GM21576 (cell line): ENCODE measurements at regions not wholly inside any gene's neighbourhood (a gene's known extent, or its start where the extent isn't known, plus 50 kb on each side); places are given as distances from the start of the nearest gene placed in this dataset.
"Not testable (repeated sequence)": the region's sequence is repeated elsewhere in the genome, so short reads cannot be mapped to it uniquely, and the experiment has no call there.

Experiments
- ATAC-seq: cut with Tn5 transposase; IDR thresholded peaks from one replicate; pipeline ENCODE4 v1.9.1; 2021; ENCODE audit warnings: mild to moderate bottlenecking, moderate library complexity; ENCODE audit not compliant: unreplicated experiment

GRCh38 chr4:78691334-78691754, 84.8 kb upstream of the BMP2K start:
- ATAC-seq: no peak

- peak; percentile 78 for ATAC-seq
Observed at GRCh38 chr4:78691971-78692821, 84.0 kb upstream of the BMP2K start.

GRCh38 chr4:78692822-78693170, 83.4 kb upstream of the BMP2K start:
- ATAC-seq: no peak

GRCh38 chr4:78693777-78694456, 82.2 kb upstream of the BMP2K start:
- ATAC-seq: no peak

- ATAC-seq: no peak
Observed at GRCh38 chr4:78694457-78694787, 81.7 kb upstream of the BMP2K start.

- no peak for ATAC-seq
Observed at GRCh38 chr4:78695910-78696309, 80.2 kb upstream of the BMP2K start.

GRCh38 chr4:78703079-78703478, 73.1 kb upstream of the BMP2K start:
- ATAC-seq: no peak

- no peak for ATAC-seq
Observed at GRCh38 chr4:78704317-78704716, 71.8 kb upstream of the BMP2K start.

GRCh38 chr4:78704981-78705683, 71.0 kb upstream of the BMP2K start:
- ATAC-seq: no peak

- ATAC-seq: no peak
Observed at GRCh38 chr4:78706302-78706701, 69.8 kb upstream of the BMP2K start.

- ATAC-seq: no peak
Observed at GRCh38 chr4:78707268-78707667, 68.9 kb upstream of the BMP2K start.

- ATAC-seq: no peak
Observed at GRCh38 chr4:78707793-78708192, 68.4 kb upstream of the BMP2K start.

GRCh38 chr4:78710536-78710935, 65.6 kb upstream of the BMP2K start:
- ATAC-seq: no peak

GRCh38 chr4:78711676-78712075, 64.5 kb upstream of the BMP2K start:
- ATAC-seq: no peak

- ATAC-seq: not testable (repeated sequence)
Observed at GRCh38 chr4:78714598-78714997, 61.6 kb upstream of the BMP2K start.

- not testable (repeated sequence) for ATAC-seq
Observed at GRCh38 chr4:78715372-78715771, 60.8 kb upstream of the BMP2K start.

GRCh38 chr4:78717712-78718111, 58.4 kb upstream of the BMP2K start:
- not testable (repeated sequence) for ATAC-seq

- ATAC-seq: no peak
Observed at GRCh38 chr4:78720204-78720603, 55.9 kb upstream of the BMP2K start.

GRCh38 chr4:78720994-78721677, 55.0 kb upstream of the BMP2K start:
- peak; percentile 92 for ATAC-seq

- no peak for ATAC-seq
Observed at GRCh38 chr4:78721747-78722146, 54.4 kb upstream of the BMP2K start.

GRCh38 chr4:78722320-78722719, 53.8 kb upstream of the BMP2K start:
- no peak for ATAC-seq
